Fibroblast of mammary gland (primary cell): ENCODE measurements at regions not wholly inside any gene's neighbourhood (a gene's known extent, or its start where the extent isn't known, plus 50 kb on each side); places are given as distances from the start of the nearest gene placed in this dataset.

ENCODE experiments used
- DNase-seq: peaks from one replicate; pipeline ENCODE4 v3.0.0-alpha.2; 2010; ENCODE audit warnings: low read depth
- H3K4me3 ChIP-seq: 2 replicates; pipeline ENCODE4 v1.5.1; 2011; ENCODE audit warnings: low read depth, mild to moderate bottlenecking, low read length, moderate library complexity; ENCODE audit not compliant: control insufficient read depth
- TF ChIP-seq, protein P1 (sequence below): conservative IDR thresholded peaks from 2 replicates; pipeline ENCODE4 v1.5.1; 2011; ENCODE audit warnings: low read depth, low read length, inconsistent platforms; ENCODE audit not compliant: control insufficient read depth, insufficient read depth

GRCh38 chr17:79395545-79395944 lies 215.3 kb downstream of the RBFOX3 start:
- no peak overlapping the region for H3K4me3 ChIP-seq
- TF ChIP-seq, protein P1, sequence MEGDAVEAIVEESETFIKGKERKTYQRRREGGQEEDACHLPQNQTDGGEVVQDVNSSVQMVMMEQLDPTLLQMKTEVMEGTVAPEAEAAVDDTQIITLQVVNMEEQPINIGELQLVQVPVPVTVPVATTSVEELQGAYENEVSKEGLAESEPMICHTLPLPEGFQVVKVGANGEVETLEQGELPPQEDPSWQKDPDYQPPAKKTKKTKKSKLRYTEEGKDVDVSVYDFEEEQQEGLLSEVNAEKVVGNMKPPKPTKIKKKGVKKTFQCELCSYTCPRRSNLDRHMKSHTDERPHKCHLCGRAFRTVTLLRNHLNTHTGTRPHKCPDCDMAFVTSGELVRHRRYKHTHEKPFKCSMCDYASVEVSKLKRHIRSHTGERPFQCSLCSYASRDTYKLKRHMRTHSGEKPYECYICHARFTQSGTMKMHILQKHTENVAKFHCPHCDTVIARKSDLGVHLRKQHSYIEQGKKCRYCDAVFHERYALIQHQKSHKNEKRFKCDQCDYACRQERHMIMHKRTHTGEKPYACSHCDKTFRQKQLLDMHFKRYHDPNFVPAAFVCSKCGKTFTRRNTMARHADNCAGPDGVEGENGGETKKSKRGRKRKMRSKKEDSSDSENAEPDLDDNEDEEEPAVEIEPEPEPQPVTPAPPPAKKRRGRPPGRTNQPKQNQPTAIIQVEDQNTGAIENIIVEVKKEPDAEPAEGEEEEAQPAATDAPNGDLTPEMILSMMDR = no peak
- DNase-seq = no peak

GRCh38 chr17:79395066-79395465 lies 215.8 kb downstream of the RBFOX3 start:
- no peak for DNase-seq
- H3K4me3 ChIP-seq = no peak overlapping the region
- TF ChIP-seq, protein P1 = no peak

GRCh38 chr17:79393358-79394052 lies 217.3 kb downstream of the RBFOX3 start:
- TF ChIP-seq, protein P1 = peak; percentile 89
- peak; percentile 54 for DNase-seq
- H3K4me3 ChIP-seq = no peak overlapping the region

GRCh38 chr17:79392598-79392997 lies 218.3 kb downstream of the RBFOX3 start:
- TF ChIP-seq, protein P1 = no peak
- no peak overlapping the region for H3K4me3 ChIP-seq
- DNase-seq = no peak

DNA sequence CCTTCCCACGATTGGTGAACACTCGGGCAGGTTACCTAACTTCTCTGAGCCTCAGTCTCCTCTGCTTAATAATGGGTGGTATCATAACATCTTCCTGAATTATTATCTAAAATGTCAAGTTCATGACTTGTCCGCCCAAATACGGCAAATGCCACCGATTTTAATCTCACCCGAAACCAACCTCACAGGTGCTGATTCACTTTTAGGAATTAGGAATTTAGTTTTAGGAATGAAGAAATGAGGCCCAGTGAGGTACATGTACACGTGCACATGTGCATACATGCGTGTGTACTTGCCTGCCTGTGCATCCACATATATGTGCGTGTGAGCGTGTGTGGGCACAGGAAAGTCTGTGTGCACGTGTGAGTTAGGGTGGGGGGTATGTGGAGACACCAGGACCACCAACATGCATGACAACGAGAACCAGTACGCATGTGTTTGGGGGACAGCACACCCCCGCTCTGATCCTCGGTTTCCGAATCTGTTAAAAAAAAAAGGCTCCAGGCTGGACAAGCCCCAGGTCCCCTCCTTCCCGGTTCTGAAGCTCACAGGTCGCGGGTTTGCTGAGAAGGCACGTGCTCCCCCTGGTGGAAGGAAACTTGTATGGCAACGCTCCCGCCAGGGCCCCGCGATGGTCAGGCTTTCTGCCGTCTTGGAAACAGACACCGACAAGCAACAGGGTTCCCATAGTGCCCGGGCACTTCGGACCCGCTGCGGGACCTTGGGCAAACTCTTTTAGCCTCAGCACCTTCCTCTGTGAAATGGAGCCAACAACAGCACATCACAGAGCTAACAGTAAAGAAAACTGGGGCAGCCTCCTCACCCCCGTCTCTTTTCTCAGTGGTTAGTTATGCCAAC lies 219.2 kb downstream of the RBFOX3 start:
- peak; percentile 58 for DNase-seq
- TF ChIP-seq, protein P1 = peak; percentile 74
- H3K4me3 ChIP-seq = no peak overlapping the region

GRCh38 chr17:79389896-79390295 lies 221.0 kb downstream of the RBFOX3 start:
- H3K4me3 ChIP-seq = no peak overlapping the region
- TF ChIP-seq, protein P1 = no peak
- no peak for DNase-seq
